A549 (cell line): ENCODE measurements at regions not wholly inside any gene's neighbourhood (a gene's known extent, or its start where the extent isn't known, plus 50 kb on each side); places are given as distances from the start of the nearest gene placed in this dataset.
A peak's percentile ranks its signal among the peaks of the same experiment; 100 is the strongest.

ENCODE experiments used
- ATAC-seq, 2 experiments: fragments of 200-7000 bp in 1 of 2; fragments of >200 bp in 1 of 2; cut with Nextera tagmentation in 1 of 2; cut with Tn5 transposase in 1 of 2; 3 replicates each; pipeline versions ENCODE4 v1.8.0 to v1.9.1; 2018 to 2020; ENCODE audit warnings: mild to moderate bottlenecking in 1 of 2, moderate library complexity in 1 of 2
- CTCF ChIA-PET: fragments of 300-600 bp; sonication (Branson Sonifier 250); formaldehyde crosslinking; extraction: SDS; loops from one replicate; lab custom pipeline; 2021; ENCODE audit warnings: antibody characterized with exemption, inconsistent platforms; lab: Yijun Ruan, JAX
- POLR2A ChIA-PET: fragments of 350-600 bp; formaldehyde crosslinking; extraction: SDS; loops from one replicate; lab custom pipeline; 2021; ENCODE audit warnings: antibody characterized with exemption, inconsistent platforms; lab: Yijun Ruan, JAX
- DNase-seq, 2 experiments: peaks; one replicate each; pipeline versions ENCODE4 v3.0.0 to v3.0.0-alpha.2; 2011 to 2016; ENCODE audit warnings: low read depth in 1 of 2, low spot score in 1 of 2
- FAIRE-seq: peaks from 2 replicates; lab custom pipeline; 2011; peaks lifted over from hg19 to GRCh38; lab: Jason Lieb, UNC
- H3K27ac ChIP-seq, 2 experiments: fragments of >200 bp; sonication (Bioruptor Twin); formaldehyde crosslinking; 3 replicates each; pipeline ENCODE4 v1.5.1; 2016 to 2017
- H3K4me1 ChIP-seq: fragments of >200 bp; sonication (Bioruptor Twin); formaldehyde crosslinking; 3 replicates; pipeline ENCODE4 v1.6.1; 2016
- H3K4me2 ChIP-seq: fragments of >200 bp; sonication (Bioruptor Twin); formaldehyde crosslinking; 3 replicates; pipeline ENCODE4 v1.6.1; 2016
- H3K4me3 ChIP-seq: fragments of >200 bp; sonication (Bioruptor Twin); formaldehyde crosslinking; 3 replicates; pipeline ENCODE4 v1.5.1; 2016
- H3K9me3 ChIP-seq: fragments of >200 bp; sonication (Bioruptor Twin); formaldehyde crosslinking; 3 replicates; pipeline ENCODE4 v1.6.1; 2016
- BHLHE40 ChIP-seq: IDR thresholded peaks from 2 replicates; pipeline ENCODE4 v1.6.1; 2012; ENCODE audit warnings: low read depth, low read length, inconsistent platforms
- CBX8 ChIP-seq: fragments of 200-600 bp; sonication (generic); IDR thresholded peaks from 2 replicates; pipeline ENCODE4 v1.6.1; 2016
- CEBPB ChIP-seq, 2 experiments: fragments of >200 bp in 1 of 2; sonication (Bioruptor Twin) in 1 of 2; formaldehyde crosslinking in 1 of 2; IDR thresholded peaks; 2 replicates each; pipeline ENCODE4 v1.6.1; 2012 to 2016
- CHD4 ChIP-seq: fragments of 200-600 bp; sonication (generic); IDR thresholded peaks from 2 replicates; pipeline ENCODE4 v1.6.1; 2016; ENCODE audit warnings: antibody characterized with exemption, mild to moderate bottlenecking, borderline replicate concordance
- CTCF ChIP-seq: fragments of >200 bp; sonication (Bioruptor Twin); formaldehyde crosslinking; IDR thresholded peaks from 3 replicates; pipeline ENCODE4 v1.5.1; 2016
- FOSB ChIP-seq: fragments of 250-450 bp; sonication (Bioruptor Pico); IDR thresholded peaks from 2 replicates; pipeline ENCODE4 v1.5.0; 2020; ENCODE audit warnings: mild to moderate bottlenecking, moderate library complexity
- HOXA7 ChIP-seq: fragments of 250-450 bp; sonication (Bioruptor Pico); IDR thresholded peaks from 2 replicates; pipeline ENCODE4 v1.5.0; 2020; ENCODE audit warnings: mild to moderate bottlenecking, moderate library complexity
- JUNB ChIP-seq: fragments of >200 bp; sonication (Bioruptor Twin); formaldehyde crosslinking; IDR thresholded peaks from 2 replicates; pipeline ENCODE4 v1.6.1; 2016
- MAFK ChIP-seq: fragments of 450-650 bp; IDR thresholded peaks from 2 replicates; pipeline ENCODE4 v1.6.1; 2014; ENCODE audit not compliant: partially characterized antibody
- NR3C1 ChIP-seq: fragments of >200 bp; sonication (Bioruptor Twin); formaldehyde crosslinking; IDR thresholded peaks from 3 replicates; pipeline ENCODE4 v1.6.1; 2017
- PHF8 ChIP-seq: fragments of 200-600 bp; sonication (generic); IDR thresholded peaks from 2 replicates; pipeline ENCODE4 v1.6.1; 2016; ENCODE audit warnings: low read depth, mild to moderate bottlenecking, antibody characterized with exemption, moderate library complexity, borderline replicate concordance
- POLR2AphosphoS2 ChIP-seq: conservative IDR thresholded peaks from 2 replicates; pipeline ENCODE4 v1.6.1; 2012; ENCODE audit warnings: low read length, improper control_type of control experiment, inconsistent platforms
- SMC3 ChIP-seq: fragments of >200 bp; sonication (Bioruptor Twin); formaldehyde crosslinking; IDR thresholded peaks from 3 replicates; pipeline ENCODE4 v1.6.1; 2018; ENCODE audit warnings: inconsistent platforms
- ZC3H11A ChIP-seq: fragments of 450-650 bp; IDR thresholded peaks from 2 replicates; pipeline ENCODE4 v1.6.1; 2014; ENCODE audit warnings: antibody characterized with exemption, mild to moderate bottlenecking
- ZFP36 ChIP-seq: fragments of 450-650 bp; IDR thresholded peaks from 2 replicates; pipeline ENCODE4 v1.6.1; 2014; ENCODE audit warnings: borderline replicate concordance; ENCODE audit not compliant: partially characterized antibody
- WGBS: methylation state at CpG from one replicate; pipeline ENCODE4 v1.1.6; 2017; ENCODE audit errors: missing lambda C conversion rate; 5-methylcytosine and 5-hydroxymethylcytosine counted together
- TF ChIP-seq, protein P1 (sequence below): fragments of >200 bp; sonication (Bioruptor Twin); formaldehyde crosslinking; IDR thresholded peaks from 2 replicates; pipeline ENCODE4 v1.6.1; 2016
- TF ChIP-seq, protein P2 (sequence below): fragments of 150-350 bp; IDR thresholded peaks from 2 replicates; pipeline ENCODE4 v1.6.1; 2014; ENCODE audit warnings: low read depth, mild to moderate bottlenecking, low read length
- TF ChIP-seq, protein P3 (sequence below): IDR thresholded peaks from 2 replicates; pipeline ENCODE4 v1.6.1; 2012
- TF ChIP-seq, protein P4 (sequence below): fragments of 200-600 bp; sonication (generic); IDR thresholded peaks from 2 replicates; pipeline ENCODE4 v1.6.1; 2016; ENCODE audit warnings: antibody characterized with exemption, mild to moderate bottlenecking, moderate library complexity
- TF ChIP-seq, protein P5 (sequence below): fragments of 250-450 bp; sonication (Bioruptor Pico); IDR thresholded peaks from 2 replicates; pipeline ENCODE4 v1.5.0; 2021; ENCODE audit warnings: mild to moderate bottlenecking, moderate library complexity, borderline replicate concordance
- TF ChIP-seq, protein P6 (sequence below): IDR thresholded peaks from 2 replicates; pipeline ENCODE4 v1.6.1; 2012

DNA sequence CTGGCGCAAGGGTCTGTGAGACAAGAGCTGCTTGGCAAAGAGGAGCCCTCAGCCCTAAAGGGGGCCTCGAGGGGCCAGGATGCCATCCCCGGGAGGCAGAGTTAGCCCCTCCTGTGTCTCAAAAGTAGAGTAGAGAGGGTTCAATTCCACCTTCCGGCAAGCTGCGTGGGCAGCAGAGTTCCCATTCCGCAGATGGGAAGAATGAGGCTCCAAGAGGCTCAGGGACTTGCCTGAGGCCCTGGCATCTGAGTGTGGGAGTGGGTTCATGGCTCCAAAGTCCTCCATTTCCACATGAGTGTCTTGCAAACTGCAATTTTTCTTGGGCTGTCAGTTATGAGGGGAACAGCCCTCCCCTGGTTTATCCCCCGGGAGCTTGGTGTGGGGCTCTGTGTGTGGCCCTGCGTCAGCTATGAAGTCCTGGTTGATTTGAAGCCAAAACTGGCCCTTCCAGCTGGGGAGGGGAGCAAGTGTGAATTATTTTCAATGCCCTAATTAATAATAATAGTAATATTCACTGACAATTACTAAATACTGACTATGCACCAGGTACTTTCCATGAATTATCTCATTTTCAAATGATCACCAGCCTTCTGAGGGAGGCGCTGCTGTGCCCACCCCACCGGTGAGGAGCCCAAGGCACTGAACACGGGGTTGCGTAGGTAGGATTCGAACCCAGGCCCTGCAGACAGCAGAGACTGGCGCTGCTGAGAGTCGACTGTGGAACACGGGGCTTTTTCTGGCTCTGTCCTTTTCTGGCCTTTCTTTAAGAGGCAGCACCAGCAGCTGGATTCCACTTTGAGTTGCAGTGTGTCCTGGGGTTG lies 153.0 kb upstream of the PTPN1 start:
- ATAC-seq (no peak; a peak in 1 of 6 replicates), FAIRE-seq (no peak), DNase-seq (no peak)
- WGBS = 78% methylated on average over 16 of the region's 16 CpGs
- no peak for TF ChIP-seq JUNB
- CTCF ChIA-PET = interaction anchor here (1.0 to 1.5 kb wide), 10 partner anchors 12 to 225 kb away, joined by 3 to 5 read pairs (median 4); no protein-coding TSS in a partner anchor
- Histone ChIP-seq H3K9me3 (no peaks in the 10 kb centered on the region), H3K4me1 (peaks cover 11% of the 10 kb centered on the region; the same call in 2 of the 3 replicates), H3K27ac (peak overlapping the region in 1 of 2 experiments; percentile 29; a peak in 2 of 6 replicates), H3K4me3 (no peak overlapping the region), H3K4me2 (no peak overlapping the region)
- POLR2A ChIA-PET = no interaction called here

GRCh38 chr20:50357783-50358161 lies 152.4 kb upstream of the PTPN1 start:
- TF ChIP-seq NR3C1 (no peak), ZFP36 (no peak), ZC3H11A (no peak), POLR2AphosphoS2 (no peak), CEBPB (IDR thresholded peaks at IDR 0.05) (no peak), CTCF (no peak), SMC3 (no peak), CBX8 (no peak)
- TF ChIP-seq, protein P1, sequence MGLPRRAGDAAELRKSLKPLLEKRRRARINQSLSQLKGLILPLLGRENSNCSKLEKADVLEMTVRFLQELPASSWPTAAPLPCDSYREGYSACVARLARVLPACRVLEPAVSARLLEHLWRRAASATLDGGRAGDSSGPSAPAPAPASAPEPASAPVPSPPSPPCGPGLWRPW = no peak
- Histone ChIP-seq H3K9me3 (no peaks in the 10 kb centered on the region), H3K4me3 (no peak overlapping the region), H3K4me1 (peaks cover 11% of the 10 kb centered on the region; the same call in 2 of the 3 replicates), H3K4me2 (no peak overlapping the region), H3K27ac (peak overlapping the region in 1 of 2 experiments; percentile 73; a peak in 3 of 6 replicates)
- WGBS = 75% methylated on average over 6 of the region's 6 CpGs
- ATAC-seq (peak; percentile 23 to 59; a peak in 3 of 6 replicates), FAIRE-seq (no peak), DNase-seq (no peak)
- ChIA-PET POLR2A (no interaction called here), CTCF (interaction anchor here (1.0 to 1.5 kb wide), 5 partner anchors 11 to 224 kb away, joined by 3 to 5 read pairs (median 5); no protein-coding TSS in a partner anchor)

GRCh38 chr20:50358166-50358565 lies 152.0 kb upstream of the PTPN1 start:
- ChIA-PET CTCF (interaction anchor here (1.1 to 1.7 kb wide), 5 partner anchors 11 to 106 kb away, joined by 3 to 5 read pairs (median 5); no protein-coding TSS in a partner anchor), POLR2A (no interaction called here)
- Histone ChIP-seq H3K4me2 (no peak overlapping the region), H3K4me3 (no peak overlapping the region), H3K4me1 (peaks cover 11% of the 10 kb centered on the region; the same call in 2 of the 3 replicates), H3K27ac (peak overlapping the region in 1 of 2 experiments; percentile 73; a peak in 3 of 6 replicates), H3K9me3 (no peaks in the 10 kb centered on the region)
- no peak for FAIRE-seq
- no peak for DNase-seq
- ATAC-seq = 0 out of 6 replicates have a peak, but pooled peaks of 1 of the 2 experiments have one; percentile 8
- WGBS = 93% methylated on average over 5 of the region's 5 CpGs
- TF ChIP-seq, protein P2, sequence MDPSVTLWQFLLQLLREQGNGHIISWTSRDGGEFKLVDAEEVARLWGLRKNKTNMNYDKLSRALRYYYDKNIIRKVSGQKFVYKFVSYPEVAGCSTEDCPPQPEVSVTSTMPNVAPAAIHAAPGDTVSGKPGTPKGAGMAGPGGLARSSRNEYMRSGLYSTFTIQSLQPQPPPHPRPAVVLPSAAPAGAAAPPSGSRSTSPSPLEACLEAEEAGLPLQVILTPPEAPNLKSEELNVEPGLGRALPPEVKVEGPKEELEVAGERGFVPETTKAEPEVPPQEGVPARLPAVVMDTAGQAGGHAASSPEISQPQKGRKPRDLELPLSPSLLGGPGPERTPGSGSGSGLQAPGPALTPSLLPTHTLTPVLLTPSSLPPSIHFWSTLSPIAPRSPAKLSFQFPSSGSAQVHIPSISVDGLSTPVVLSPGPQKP = no peak
- no peak for TF ChIP-seq BHLHE40
- TF ChIP-seq PHF8 = no peak
- TF ChIP-seq FOSB (CRISPR knock-in tag) = no peak
- TF ChIP-seq, protein P3, sequence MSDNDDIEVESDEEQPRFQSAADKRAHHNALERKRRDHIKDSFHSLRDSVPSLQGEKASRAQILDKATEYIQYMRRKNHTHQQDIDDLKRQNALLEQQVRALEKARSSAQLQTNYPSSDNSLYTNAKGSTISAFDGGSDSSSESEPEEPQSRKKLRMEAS = no peak
- no peak for TF ChIP-seq MAFK
- no peak for TF ChIP-seq HOXA7 (CRISPR knock-in tag)
- TF ChIP-seq, protein P4, sequence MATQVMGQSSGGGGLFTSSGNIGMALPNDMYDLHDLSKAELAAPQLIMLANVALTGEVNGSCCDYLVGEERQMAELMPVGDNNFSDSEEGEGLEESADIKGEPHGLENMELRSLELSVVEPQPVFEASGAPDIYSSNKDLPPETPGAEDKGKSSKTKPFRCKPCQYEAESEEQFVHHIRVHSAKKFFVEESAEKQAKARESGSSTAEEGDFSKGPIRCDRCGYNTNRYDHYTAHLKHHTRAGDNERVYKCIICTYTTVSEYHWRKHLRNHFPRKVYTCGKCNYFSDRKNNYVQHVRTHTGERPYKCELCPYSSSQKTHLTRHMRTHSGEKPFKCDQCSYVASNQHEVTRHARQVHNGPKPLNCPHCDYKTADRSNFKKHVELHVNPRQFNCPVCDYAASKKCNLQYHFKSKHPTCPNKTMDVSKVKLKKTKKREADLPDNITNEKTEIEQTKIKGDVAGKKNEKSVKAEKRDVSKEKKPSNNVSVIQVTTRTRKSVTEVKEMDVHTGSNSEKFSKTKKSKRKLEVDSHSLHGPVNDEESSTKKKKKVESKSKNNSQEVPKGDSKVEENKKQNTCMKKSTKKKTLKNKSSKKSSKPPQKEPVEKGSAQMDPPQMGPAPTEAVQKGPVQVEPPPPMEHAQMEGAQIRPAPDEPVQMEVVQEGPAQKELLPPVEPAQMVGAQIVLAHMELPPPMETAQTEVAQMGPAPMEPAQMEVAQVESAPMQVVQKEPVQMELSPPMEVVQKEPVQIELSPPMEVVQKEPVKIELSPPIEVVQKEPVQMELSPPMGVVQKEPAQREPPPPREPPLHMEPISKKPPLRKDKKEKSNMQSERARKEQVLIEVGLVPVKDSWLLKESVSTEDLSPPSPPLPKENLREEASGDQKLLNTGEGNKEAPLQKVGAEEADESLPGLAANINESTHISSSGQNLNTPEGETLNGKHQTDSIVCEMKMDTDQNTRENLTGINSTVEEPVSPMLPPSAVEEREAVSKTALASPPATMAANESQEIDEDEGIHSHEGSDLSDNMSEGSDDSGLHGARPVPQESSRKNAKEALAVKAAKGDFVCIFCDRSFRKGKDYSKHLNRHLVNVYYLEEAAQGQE = no peak
- TF ChIP-seq, protein P5, sequence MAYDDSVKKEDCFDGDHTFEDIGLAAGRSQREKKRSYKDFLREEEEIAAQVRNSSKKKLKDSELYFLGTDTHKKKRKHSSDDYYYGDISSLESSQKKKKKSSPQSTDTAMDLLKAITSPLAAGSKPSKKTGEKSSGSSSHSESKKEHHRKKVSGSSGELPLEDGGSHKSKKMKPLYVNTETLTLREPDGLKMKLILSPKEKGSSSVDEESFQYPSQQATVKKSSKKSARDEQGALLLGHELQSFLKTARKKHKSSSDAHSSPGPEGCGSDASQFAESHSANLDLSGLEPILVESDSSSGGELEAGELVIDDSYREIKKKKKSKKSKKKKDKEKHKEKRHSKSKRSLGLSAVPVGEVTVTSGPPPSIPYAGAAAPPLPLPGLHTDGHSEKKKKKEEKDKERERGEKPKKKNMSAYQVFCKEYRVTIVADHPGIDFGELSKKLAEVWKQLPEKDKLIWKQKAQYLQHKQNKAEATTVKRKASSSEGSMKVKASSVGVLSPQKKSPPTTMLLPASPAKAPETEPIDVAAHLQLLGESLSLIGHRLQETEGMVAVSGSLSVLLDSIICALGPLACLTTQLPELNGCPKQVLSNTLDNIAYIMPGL (CRISPR knock-in tag) = no peak
- no peak for TF ChIP-seq CBX8
- no peak for TF ChIP-seq CHD4
- TF ChIP-seq, protein P6, sequence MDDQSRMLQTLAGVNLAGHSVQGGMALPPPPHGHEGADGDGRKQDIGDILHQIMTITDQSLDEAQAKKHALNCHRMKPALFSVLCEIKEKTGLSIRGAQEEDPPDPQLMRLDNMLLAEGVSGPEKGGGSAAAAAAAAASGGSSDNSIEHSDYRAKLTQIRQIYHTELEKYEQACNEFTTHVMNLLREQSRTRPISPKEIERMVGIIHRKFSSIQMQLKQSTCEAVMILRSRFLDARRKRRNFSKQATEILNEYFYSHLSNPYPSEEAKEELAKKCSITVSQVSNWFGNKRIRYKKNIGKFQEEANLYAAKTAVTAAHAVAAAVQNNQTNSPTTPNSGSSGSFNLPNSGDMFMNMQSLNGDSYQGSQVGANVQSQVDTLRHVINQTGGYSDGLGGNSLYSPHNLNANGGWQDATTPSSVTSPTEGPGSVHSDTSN = no peak
